CD4-positive, alpha-beta T cell (primary cell): ENCODE measurements at regions not wholly inside any gene's neighbourhood (a gene's known extent, or its start where the extent isn't known, plus 50 kb on each side); places are given as distances from the start of the nearest gene placed in this dataset.

Experiments
- ATAC-seq: fragments of 200-7000 bp; cut with Tn5 transposase; one replicate; pipeline ENCODE4 v1.10.0; 2022; ENCODE audit warnings: mild to moderate bottlenecking; ENCODE audit not compliant: poor library complexity
- CTCF ChIA-PET: fragments of 350-600 bp; sonication (Branson Sonifier 250); formaldehyde crosslinking; loops from one replicate; lab custom pipeline; 2021; ENCODE audit warnings: antibody characterized with exemption, inconsistent platforms; lab: Charles Lee
- POLR2A ChIA-PET: fragments of 350-600 bp; sonication (Branson Sonifier 250); formaldehyde crosslinking; loops from one replicate; lab custom pipeline; 2021; ENCODE audit warnings: antibody characterized with exemption, inconsistent platforms; lab: Charles Lee
- DNase-seq, 14 experiments: peaks; one replicate each; pipeline ENCODE4 v3.0.0-alpha.2; 2013 to 2020; ENCODE audit warnings: mixed read lengths in 2 of 14
- H3K27ac ChIP-seq, 2 donors: one replicate each; pipeline versions ENCODE4 v1.5.1 to v1.7.0; 2013; ENCODE audit warnings: low read length in 2 of 2, low read depth in 1 of 2, mild to moderate bottlenecking in 1 of 2
- H3K27me3 ChIP-seq, 2 experiments: 1 replicate in 1 of 2; 2 replicates in 1 of 2; pipeline versions ENCODE4 v1.6.1 to v1.7.0; 2013; ENCODE audit warnings: low read length in 2 of 2, control low read depth in 1 of 2, mild to moderate bottlenecking in 1 of 2, moderate library complexity in 1 of 2; ENCODE audit not compliant: insufficient read depth in 2 of 2, control insufficient read depth in 1 of 2
- H3K36me3 ChIP-seq: one replicate; pipeline ENCODE4 v1.6.1; 2013; ENCODE audit warnings: low read length, control low read depth; ENCODE audit not compliant: insufficient read depth
- H3K4me1 ChIP-seq: one replicate; pipeline ENCODE4 v1.6.1; 2013; ENCODE audit warnings: low read length, control low read depth; ENCODE audit not compliant: insufficient read depth
- H3K4me3 ChIP-seq: one replicate; pipeline ENCODE4 v1.5.1; 2013; ENCODE audit warnings: mild to moderate bottlenecking, low read length, moderate library complexity
- H3K9me3 ChIP-seq, 2 experiments: 1 replicate in 1 of 2; 2 replicates in 1 of 2; pipeline versions ENCODE4 v1.6.1 to v1.7.0; 2013; ENCODE audit warnings: low read length in 2 of 2, mild to moderate bottlenecking in 2 of 2, control low read depth in 1 of 2, moderate library complexity in 1 of 2; ENCODE audit not compliant: control insufficient read depth in 1 of 2, insufficient read depth in 1 of 2
- H3K27ac Mint-ChIP-seq: one replicate; pipeline ENCODE4 v1.8.0; 2020; ENCODE audit warnings: mixed read lengths
- H3K27me3 Mint-ChIP-seq: one replicate; pipeline ENCODE4 v1.8.0; 2021; ENCODE audit warnings: mixed read lengths
- H3K36me3 Mint-ChIP-seq: one replicate; pipeline ENCODE4 v1.8.0; 2021; ENCODE audit warnings: low read depth, mixed read lengths
- H3K4me1 Mint-ChIP-seq: one replicate; pipeline ENCODE4 v1.8.0; 2021; ENCODE audit warnings: low read depth, mixed read lengths
- H3K4me3 Mint-ChIP-seq: one replicate; pipeline ENCODE4 v1.8.0; 2020; ENCODE audit warnings: mild to moderate bottlenecking, mixed read lengths
- H3K9me3 Mint-ChIP-seq: one replicate; pipeline ENCODE4 v1.8.0; 2020; ENCODE audit warnings: mixed read lengths
- intact Hi-C, 2 experiments: fragments of 100-400 bp; cut with DNase I in 1 of 2; cut with micrococcal nuclease in 1 of 2; formaldehyde crosslinking; loops; one replicate each; pipeline versions ENCODE4 v1.15.1 to v1.9.0; 2023 to 2025; cut with DNase I, micrococcal nuclease
- TF ChIP-seq, protein P1 (sequence below): fragments of 200-600 bp; IDR thresholded peaks from one replicate; pipeline ENCODE4 v1.8.0; 2022; ENCODE audit warnings: antibody characterized with exemption, mild to moderate bottlenecking

- H3K9me3 ChIP-seq, result peaks cover 0 to 2% of the 10 kb centered on the region in 2 experiments
- no peaks in the 10 kb centered on the region for H3K4me1 ChIP-seq
- intact Hi-C loops, result no loop called here
- Mint-ChIP-seq H3K4me3 (no peak overlapping the region), H3K27me3 (no peaks in the 10 kb centered on the region), H3K9me3 (no peaks in the 10 kb centered on the region), H3K27ac (no peak overlapping the region), H3K4me1 (no peaks in the 10 kb centered on the region), H3K36me3 (no peaks in the 10 kb centered on the region)
- no peak overlapping the region for H3K4me3 ChIP-seq
- TF ChIP-seq, protein P1, sequence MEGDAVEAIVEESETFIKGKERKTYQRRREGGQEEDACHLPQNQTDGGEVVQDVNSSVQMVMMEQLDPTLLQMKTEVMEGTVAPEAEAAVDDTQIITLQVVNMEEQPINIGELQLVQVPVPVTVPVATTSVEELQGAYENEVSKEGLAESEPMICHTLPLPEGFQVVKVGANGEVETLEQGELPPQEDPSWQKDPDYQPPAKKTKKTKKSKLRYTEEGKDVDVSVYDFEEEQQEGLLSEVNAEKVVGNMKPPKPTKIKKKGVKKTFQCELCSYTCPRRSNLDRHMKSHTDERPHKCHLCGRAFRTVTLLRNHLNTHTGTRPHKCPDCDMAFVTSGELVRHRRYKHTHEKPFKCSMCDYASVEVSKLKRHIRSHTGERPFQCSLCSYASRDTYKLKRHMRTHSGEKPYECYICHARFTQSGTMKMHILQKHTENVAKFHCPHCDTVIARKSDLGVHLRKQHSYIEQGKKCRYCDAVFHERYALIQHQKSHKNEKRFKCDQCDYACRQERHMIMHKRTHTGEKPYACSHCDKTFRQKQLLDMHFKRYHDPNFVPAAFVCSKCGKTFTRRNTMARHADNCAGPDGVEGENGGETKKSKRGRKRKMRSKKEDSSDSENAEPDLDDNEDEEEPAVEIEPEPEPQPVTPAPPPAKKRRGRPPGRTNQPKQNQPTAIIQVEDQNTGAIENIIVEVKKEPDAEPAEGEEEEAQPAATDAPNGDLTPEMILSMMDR, result no peak
- ChIA-PET CTCF (interaction anchor here (0.7 kb wide), 1 partner anchor 63 kb away, joined by 3 read pairs; no protein-coding TSS in a partner anchor), POLR2A (no interaction called here)
- H3K36me3 ChIP-seq, result no peaks in the 10 kb centered on the region
- DNase-seq (no peak), ATAC-seq (no peak)
- no peaks in the 10 kb centered on the region for H3K27me3 ChIP-seq
- no peak overlapping the region for H3K27ac ChIP-seq
Observed at GRCh38 chr14:77988970-77989369, 181.2 kb upstream of the NRXN3 start.

DNA sequence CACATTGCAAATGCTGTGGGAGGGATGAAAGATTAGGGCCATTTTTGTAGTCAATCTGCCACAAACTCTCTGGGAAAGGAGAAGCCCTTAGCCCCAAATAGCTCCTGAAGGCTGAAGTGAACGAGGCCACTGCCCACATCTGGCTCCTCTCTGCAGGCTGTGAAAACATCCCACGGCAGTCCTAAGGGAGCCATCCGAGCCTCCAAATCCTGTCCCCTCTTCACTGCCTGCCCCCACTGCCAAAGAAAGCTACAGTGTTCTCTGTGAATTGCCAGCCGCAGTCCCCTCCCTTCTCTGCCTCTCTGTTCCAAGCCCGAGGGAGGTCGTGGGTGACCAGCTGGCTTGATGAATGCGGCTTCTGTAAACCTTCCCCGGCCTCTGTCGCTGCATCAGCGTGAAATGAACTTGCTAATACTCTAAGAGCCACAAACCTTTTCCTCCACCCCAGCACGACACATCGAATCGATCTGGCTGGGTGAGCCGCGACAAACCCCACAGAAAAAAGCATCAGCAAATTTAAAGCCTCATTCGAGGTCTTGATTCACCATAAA lies 180.7 kb upstream of the NRXN3 start:
- Histone ChIP-seq H3K9me3 (peaks cover 0 to 7% of the 10 kb centered on the region in 2 experiments), H3K4me3 (no peak overlapping the region), H3K27ac (no peak overlapping the region), H3K36me3 (no peaks in the 10 kb centered on the region), H3K4me1 (no peaks in the 10 kb centered on the region), H3K27me3 (no peaks in the 10 kb centered on the region)
- Mint-ChIP-seq H3K4me1 (no peaks in the 10 kb centered on the region), H3K4me3 (no peak overlapping the region), H3K27ac (no peak overlapping the region), H3K9me3 (no peaks in the 10 kb centered on the region), H3K36me3 (no peaks in the 10 kb centered on the region), H3K27me3 (no peaks in the 10 kb centered on the region)
- intact Hi-C loops, result no loop called here
- TF ChIP-seq, protein P1, result no peak
- CTCF ChIA-PET, result no interaction called here
- DNase-seq (no peak), ATAC-seq (no peak)
- POLR2A ChIA-PET, result no interaction called here

GRCh38 chr14:77990337-77990736 lies 179.8 kb upstream of the NRXN3 start:
- intact Hi-C loops, result loop anchor here in 1 of 2 experiments (10.0 kb wide), 1 partner anchor 336 kb away; no protein-coding TSS in a partner anchor
- Mint-ChIP-seq H3K27me3 (no peaks in the 10 kb centered on the region), H3K4me3 (no peak overlapping the region), H3K9me3 (no peaks in the 10 kb centered on the region), H3K36me3 (no peaks in the 10 kb centered on the region), H3K4me1 (no peaks in the 10 kb centered on the region), H3K27ac (no peak overlapping the region)
- peaks cover 0 to 7% of the 10 kb centered on the region in 2 experiments for H3K9me3 ChIP-seq
- no peaks in the 10 kb centered on the region for H3K36me3 ChIP-seq
- CTCF ChIA-PET, result no interaction called here
- H3K27ac ChIP-seq, result no peak overlapping the region
- no peak overlapping the region for H3K4me3 ChIP-seq
- TF ChIP-seq, protein P1, result no peak
- no peaks in the 10 kb centered on the region for H3K27me3 ChIP-seq
- H3K4me1 ChIP-seq, result no peaks in the 10 kb centered on the region
- ATAC-seq, result no peak
- DNase-seq, result no peak
- POLR2A ChIA-PET, result no interaction called here
